PC-3 (cell line): ENCODE measurements at regions not wholly inside any gene's neighbourhood (a gene's known extent, or its start where the extent isn't known, plus 50 kb on each side); places are given as distances from the start of the nearest gene placed in this dataset.

Source experiments
- CTCF ChIP-seq: fragments of 300-600 bp; sonication (generic); conservative IDR thresholded peaks from 2 replicates; pipeline ENCODE4 v1.5.1; 2017; ENCODE audit warnings: antibody characterized with exemption, low read depth, mild to moderate bottlenecking, low read length
- EZH2 ChIP-seq: fragments of 300-600 bp; sonication (generic); IDR thresholded peaks from one replicate; pipeline ENCODE4 v1.6.1; 2017; ENCODE audit warnings: antibody characterized with exemption, mild to moderate bottlenecking, low read length; ENCODE audit not compliant: unreplicated experiment
- EZH2phosphoT487 ChIP-seq: fragments of 300-600 bp; sonication (generic); IDR thresholded peaks from 2 replicates; pipeline ENCODE4 v1.6.1; 2018; ENCODE audit warnings: mild to moderate bottlenecking, antibody characterized with exemption, low read length, borderline replicate concordance

GRCh38 chr10:132992433-132993215 is 50.3 kb upstream of the CFAP46 start:
- no peak for TF ChIP-seq CTCF
- no peak for TF ChIP-seq EZH2
- TF ChIP-seq EZH2phosphoT487 = no peak
